IMR-90 (cell line): ENCODE measurements at regions not wholly inside any gene's neighbourhood (a gene's known extent, or its start where the extent isn't known, plus 50 kb on each side); places are given as distances from the start of the nearest gene placed in this dataset.

Source experiments
- ATAC-seq: fragments of 200-7000 bp; cut with Tn5 transposase; 2 replicates; pipeline ENCODE4 v1.9.1; 2020; ENCODE audit warnings: low read depth, mild to moderate bottlenecking, moderate library complexity
- BruUV-seq: library from RNA; stranded (reverse); fragments of 400-500 nt; replicated peaks from 2 replicates; lab custom pipeline; 2021; lab: Mats Ljungman, UMichigan
- CTCF ChIA-PET: fragments of 300-600 bp; formaldehyde crosslinking; extraction: SDS; loops from one replicate; lab custom pipeline; 2021; ENCODE audit warnings: antibody characterized with exemption; lab: Yijun Ruan, JAX
- POLR2A ChIA-PET: fragments of 300-600 bp; sonication (Branson Sonifier 250); formaldehyde crosslinking; loops from one replicate; lab custom pipeline; 2022; ENCODE audit warnings: antibody characterized with exemption; ENCODE audit not compliant: unreplicated experiment; lab: Charles Lee
- DNase-seq: peaks from one replicate; pipeline ENCODE4 v3.0.0; 2013
- H2AFZ ChIP-seq: replicated peaks from 2 replicates; pipeline ENCODE3; 2013; ENCODE audit warnings: low read length, mild to moderate bottlenecking; ENCODE audit not compliant: poor library complexity
- H2AK5ac ChIP-seq: 2 replicates; pipeline ENCODE4 v1.6.1; 2013; ENCODE audit warnings: low read depth, low read length, inconsistent platforms
- H2AK9ac ChIP-seq: replicated peaks from 2 replicates; pipeline ENCODE3; 2013; ENCODE audit warnings: mild to moderate bottlenecking, low read depth, low read length, moderate library complexity; ENCODE audit not compliant: poor library complexity
- H2BK120ac ChIP-seq: 2 replicates; pipeline ENCODE4 v1.6.1; 2013; ENCODE audit warnings: low read depth, low read length, inconsistent platforms
- H2BK15ac ChIP-seq: 3 replicates; pipeline ENCODE4 v1.6.1; 2013; ENCODE audit warnings: low read depth, low read length, inconsistent platforms
- H2BK20ac ChIP-seq: 2 replicates; pipeline ENCODE4 v1.6.1; 2013; ENCODE audit warnings: low read depth, mild to moderate bottlenecking, inconsistent platforms, low read length, moderate library complexity
- H2BK5ac ChIP-seq: 2 replicates; pipeline ENCODE4 v1.6.1; 2013; ENCODE audit warnings: mild to moderate bottlenecking, low read depth, low read length, inconsistent platforms; ENCODE audit not compliant: poor library complexity, severe bottlenecking
- H3K14ac ChIP-seq: replicated peaks from 2 replicates; pipeline ENCODE4 v1.6.1; 2013; ENCODE audit warnings: low read depth, low read length, inconsistent platforms
- H3K18ac ChIP-seq: 2 replicates; pipeline ENCODE4 v1.6.1; 2013; ENCODE audit warnings: low read depth, low read length, control low read depth
- H3K23ac ChIP-seq: 2 replicates; pipeline ENCODE4 v1.6.1; 2013; ENCODE audit warnings: low read depth, low read length, inconsistent platforms
- H3K27ac ChIP-seq: 2 replicates; pipeline ENCODE4 v1.5.1; 2013; ENCODE audit warnings: mild to moderate bottlenecking, control low read depth, low read length; ENCODE audit not compliant: insufficient read depth
- H3K27me3 ChIP-seq: 2 replicates; pipeline ENCODE4 v1.6.1; 2013; ENCODE audit warnings: low read length; ENCODE audit not compliant: control insufficient read depth, insufficient read depth
- H3K36me3 ChIP-seq: 2 replicates; pipeline ENCODE4 v1.6.1; 2013; ENCODE audit warnings: low read length, mixed read lengths; ENCODE audit not compliant: control insufficient read depth, insufficient read depth
- H3K4ac ChIP-seq: 2 replicates; pipeline ENCODE4 v1.6.1; 2013; ENCODE audit warnings: low read depth, low read length, inconsistent platforms
- H3K4me1 ChIP-seq: 2 replicates; pipeline ENCODE4 v1.6.1; 2013; ENCODE audit warnings: low read length, mixed read lengths; ENCODE audit not compliant: control insufficient read depth, insufficient read depth
- H3K4me2 ChIP-seq: 2 replicates; pipeline ENCODE4 v1.6.1; 2013; ENCODE audit warnings: low read depth, mild to moderate bottlenecking, control low read depth, low read length, moderate library complexity
- H3K4me3 ChIP-seq: 2 replicates; pipeline ENCODE4 v1.5.1; 2013; ENCODE audit warnings: low read depth, mild to moderate bottlenecking, control low read depth, low read length, moderate library complexity; ENCODE audit not compliant: insufficient read depth
- H3K56ac ChIP-seq: 2 replicates; pipeline ENCODE4 v1.6.1; 2013; ENCODE audit warnings: low read length, inconsistent platforms; ENCODE audit not compliant: insufficient read depth; ENCODE audit errors: extremely low read depth
- H3K79me1 ChIP-seq, 2 experiments: 2 replicates each; pipeline ENCODE4 v1.6.1; 2013; ENCODE audit warnings: low read length in 2 of 2, inconsistent platforms in 1 of 2, low read depth in 1 of 2
- H3K9ac ChIP-seq: 2 replicates; pipeline ENCODE4 v1.6.1; 2013; ENCODE audit warnings: low read depth, low read length, control low read depth
- H3K9me1 ChIP-seq: 2 replicates; pipeline ENCODE4 v1.6.1; 2013; ENCODE audit warnings: low read length, inconsistent platforms; ENCODE audit not compliant: insufficient read depth
- H3K9me3 ChIP-seq: 2 replicates; pipeline ENCODE4 v1.6.1; 2013; ENCODE audit warnings: low read length; ENCODE audit not compliant: control insufficient read depth, insufficient read depth
- H4K20me1 ChIP-seq: 2 replicates; pipeline ENCODE4 v1.6.1; 2013; ENCODE audit warnings: low read length, inconsistent platforms; ENCODE audit not compliant: insufficient read depth
- H4K5ac ChIP-seq: 2 replicates; pipeline ENCODE4 v1.6.1; 2013; ENCODE audit warnings: mild to moderate bottlenecking, low read depth, low read length, control low read depth
- H4K8ac ChIP-seq, 2 experiments: 2 replicates each; pipeline ENCODE4 v1.6.1; 2013; ENCODE audit warnings: low read depth in 2 of 2, low read length in 2 of 2, control low read depth in 1 of 2, inconsistent platforms in 1 of 2
- H4K91ac ChIP-seq: 2 replicates; pipeline ENCODE4 v1.6.1; 2013; ENCODE audit warnings: low read depth, low read length, inconsistent platforms; ENCODE audit not compliant: insufficient read depth
- CHD1 ChIP-seq: IDR thresholded peaks from 2 replicates; pipeline ENCODE4 v1.6.1; 2012; ENCODE audit warnings: low read depth, low read length, improper control_type of control experiment
- CTCF ChIP-seq: conservative IDR thresholded peaks from 2 replicates; pipeline ENCODE4 v1.5.1; 2012; ENCODE audit warnings: mild to moderate bottlenecking, low read depth, low read length, improper control_type of control experiment
- FOS ChIP-seq: fragments of 150-350 bp; IDR thresholded peaks from 2 replicates; pipeline ENCODE4 v1.6.1; 2016; ENCODE audit warnings: low read depth, low read length
- MAFK ChIP-seq: IDR thresholded peaks from 2 replicates; pipeline ENCODE4 v1.6.1; 2012; ENCODE audit warnings: low read depth, low read length, improper control_type of control experiment
- POLR2A ChIP-seq: IDR thresholded peaks from 2 replicates; pipeline ENCODE4 v1.6.1; 2012; ENCODE audit warnings: mild to moderate bottlenecking, low read depth, low read length
- RCOR1 ChIP-seq: IDR thresholded peaks from 2 replicates; pipeline ENCODE4 v1.6.1; 2012; ENCODE audit warnings: mild to moderate bottlenecking, low read length, improper control_type of control experiment; ENCODE audit not compliant: insufficient replicate concordance
- SMC3 ChIP-seq: fragments of 150-350 bp; IDR thresholded peaks from 2 replicates; pipeline ENCODE4 v1.6.1; 2016; ENCODE audit warnings: low read depth, mild to moderate bottlenecking, antibody characterized with exemption, low read length, moderate library complexity
- WGBS, 2 experiments: methylation state at CpG; one replicate each; pipeline versions ENCODE4 v1.1.5 to v1.1.7; 2013; ENCODE audit warnings: missing lambda C conversion rate in 2 of 2; ENCODE audit not compliant: insufficient read length in 1 of 2; ENCODE audit errors: extremely low coverage in 2 of 2; 5-methylcytosine and 5-hydroxymethylcytosine counted together
- dilution Hi-C: fragments of 300-500 bp; cut with HindIII; formaldehyde crosslinking; loops from one replicate; pipeline ENCODE4 v1.14.3; 2018; ENCODE audit warnings: low sequenced_read_pairs; ENCODE audit not compliant: unreplicated experiment
- in situ Hi-C: fragments of 300-500 bp; cut with MboI; formaldehyde crosslinking; loops from 3 replicates; pipeline ENCODE4 v1.14.3; 2019; ENCODE audit warnings: low sequenced_read_pairs, inconsistent platforms, mixed read lengths
- intact Hi-C: fragments of 100-400 bp; cut with micrococcal nuclease; formaldehyde crosslinking; loops from 2 replicates; pipeline ENCODE4 v1.10.0; 2022

- H4K5ac ChIP-seq, result no peak overlapping the region
- no peak for DNase-seq
- no peak overlapping the region for H2BK120ac ChIP-seq
- H3K14ac ChIP-seq, result no peak overlapping the region
- no peak overlapping the region for H4K8ac ChIP-seq
- H3K27me3 ChIP-seq, result no peaks in the 10 kb centered on the region
- H3K4ac ChIP-seq, result no peak overlapping the region
- H3K9ac ChIP-seq, result no peak overlapping the region
- no peak overlapping the region for H2BK20ac ChIP-seq
- no peak overlapping the region for H3K23ac ChIP-seq
- no TSS peak for BruUV-seq
- in situ Hi-C loops, result no loop called here
- CTCF ChIA-PET, result no interaction called here
- no peak overlapping the region for H2BK5ac ChIP-seq
- intact Hi-C loops, result no loop called here
- dilution Hi-C loops, result no loop called here
- no peak overlapping the region for H3K4me2 ChIP-seq
- no peak for ATAC-seq
- no peak overlapping the region for H2AK5ac ChIP-seq
- no peak overlapping the region for H3K4me3 ChIP-seq
- H3K27ac ChIP-seq, result no peak overlapping the region
- no peak for TF ChIP-seq CTCF
- no peak for TF ChIP-seq SMC3
- TF ChIP-seq FOS, result no peak
- peak; percentile 85 for TF ChIP-seq MAFK
- TF ChIP-seq POLR2A, result no peak
- TF ChIP-seq CHD1, result no peak
- TF ChIP-seq RCOR1, result no peak
- no peaks in the 10 kb centered on the region for H3K9me3 ChIP-seq
- H4K91ac ChIP-seq, result no peak overlapping the region
- no peaks in the 10 kb centered on the region for H4K20me1 ChIP-seq
- H2AK9ac ChIP-seq, result no peak overlapping the region
- no peaks in the 10 kb centered on the region for H3K36me3 ChIP-seq
- WGBS, 2 experiments, result no CpG with 5 or more reads among the region's 2 CpGs
- POLR2A ChIA-PET, result no interaction called here
- no peak overlapping the region for H3K18ac ChIP-seq
- no peak overlapping the region for H3K56ac ChIP-seq
- no peak overlapping the region for H2BK15ac ChIP-seq
- H3K79me1 ChIP-seq, result no peaks in the 10 kb centered on the region
- no peaks in the 10 kb centered on the region for H3K4me1 ChIP-seq
- H3K9me1 ChIP-seq, result no peaks in the 10 kb centered on the region
- no peak overlapping the region for H2AFZ ChIP-seq
Measured at GRCh38 chr4:174091130-174091529, 192.3 kb downstream of the FBXO8 start.
